MCF 10A (cell line): ENCODE measurements at regions not wholly inside any gene's neighbourhood (a gene's known extent, or its start where the extent isn't known, plus 50 kb on each side); places are given as distances from the start of the nearest gene placed in this dataset.

ENCODE experiments used
- BruUV-seq: library from RNA; stranded (reverse); fragments of 400-500 nt; replicated peaks from 2 replicates; lab custom pipeline; 2021; lab: Mats Ljungman, UMichigan
- CTCF ChIA-PET: fragments of 300-600 bp; sonication (Branson Sonifier 250); formaldehyde crosslinking; extraction: SDS; loops from one replicate; lab custom pipeline; 2021; ENCODE audit warnings: antibody characterized with exemption, inconsistent platforms; lab: Yijun Ruan, JAX
- POLR2A ChIA-PET: fragments of 300-600, 350-650 bp; sonication (Branson Sonifier 250); formaldehyde crosslinking; extraction: SDS; loops from one replicate; lab custom pipeline; 2020; ENCODE audit warnings: antibody characterized with exemption, inconsistent platforms; lab: Yijun Ruan, JAX
- DNase-seq: peaks from one replicate; pipeline ENCODE4 v3.0.0-alpha.2; 2018; ENCODE audit not compliant: unreplicated experiment
- H3K27ac Mint-ChIP-seq: one replicate; pipeline ENCODE4 v1.8.0; 2022; ENCODE audit warnings: mild to moderate bottlenecking, low read depth, mixed read lengths; ENCODE audit not compliant: unreplicated experiment
- H3K27me3 Mint-ChIP-seq: one replicate; pipeline ENCODE4 v1.8.0; 2022; ENCODE audit warnings: mixed read lengths; ENCODE audit not compliant: insufficient read depth, unreplicated experiment
- H3K36me3 Mint-ChIP-seq: one replicate; pipeline ENCODE4 v1.8.0; 2022; ENCODE audit warnings: mild to moderate bottlenecking, moderate library complexity, mixed read lengths; ENCODE audit not compliant: insufficient read depth, unreplicated experiment
- H3K4me1 Mint-ChIP-seq: one replicate; pipeline ENCODE4 v1.8.0; 2022; ENCODE audit warnings: mixed read lengths; ENCODE audit not compliant: insufficient read depth, unreplicated experiment
- H3K4me3 Mint-ChIP-seq: one replicate; pipeline ENCODE4 v1.8.0; 2022; ENCODE audit warnings: mild to moderate bottlenecking, moderate library complexity, mixed read lengths; ENCODE audit not compliant: unreplicated experiment
- H3K9me3 Mint-ChIP-seq: one replicate; pipeline ENCODE4 v1.8.0; 2022; ENCODE audit warnings: mixed read lengths; ENCODE audit not compliant: unreplicated experiment
- intact Hi-C: fragments of 100-400 bp; cut with micrococcal nuclease; formaldehyde crosslinking; loops from 2 replicates; pipeline ENCODE4 v1.14.1; 2022
- TF ChIP-seq, protein P1 (sequence below): fragments of 200-600 bp; IDR thresholded peaks from one replicate; pipeline ENCODE4 v1.8.0; 2022; ENCODE audit warnings: antibody characterized with exemption, mild to moderate bottlenecking; ENCODE audit not compliant: unreplicated experiment

DNA sequence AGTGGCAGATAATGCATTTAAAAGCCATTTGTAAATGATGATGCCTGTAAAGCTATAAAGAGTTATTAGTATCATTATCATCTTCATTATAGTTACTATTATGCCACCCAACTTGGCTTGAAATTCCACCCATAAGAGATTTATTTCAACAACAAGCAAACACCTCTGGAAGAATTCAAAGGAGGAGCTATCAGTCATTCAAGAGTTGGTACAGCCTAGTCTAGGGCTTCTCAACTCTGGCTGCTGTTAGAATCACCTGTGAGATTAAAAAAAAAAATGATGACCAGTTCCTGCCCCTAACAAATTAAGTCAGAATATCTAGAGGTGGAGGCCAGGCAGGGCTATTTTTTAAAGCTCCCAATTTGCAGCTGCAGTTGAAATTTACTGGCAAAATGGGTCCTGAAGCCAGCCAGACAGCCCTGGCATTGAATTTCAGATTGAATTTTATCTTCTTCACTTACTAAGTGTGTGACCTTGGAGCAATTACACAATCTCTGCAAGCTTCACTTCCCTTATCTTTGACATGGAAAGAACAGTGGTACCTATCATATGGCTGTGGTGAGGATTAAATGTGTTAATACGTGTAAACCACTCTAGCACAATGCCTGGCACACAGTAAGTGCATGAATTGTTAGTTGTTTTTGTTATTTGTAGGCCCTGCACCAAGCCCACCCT, 52.9 kb upstream of the EDA start:
- intact Hi-C loops, result no loop called here
- no peak overlapping the region for H3K27ac Mint-ChIP-seq
- H3K36me3 Mint-ChIP-seq, result no peaks in the 10 kb centered on the region
- CTCF ChIA-PET, result interaction anchor here (0.6 to 1.7 kb wide), 2 partner anchors 24 to 713 kb away, joined by 3 to 4 read pairs; no protein-coding TSS in a partner anchor
- H3K9me3 Mint-ChIP-seq, result no peaks in the 10 kb centered on the region
- TF ChIP-seq, protein P1, sequence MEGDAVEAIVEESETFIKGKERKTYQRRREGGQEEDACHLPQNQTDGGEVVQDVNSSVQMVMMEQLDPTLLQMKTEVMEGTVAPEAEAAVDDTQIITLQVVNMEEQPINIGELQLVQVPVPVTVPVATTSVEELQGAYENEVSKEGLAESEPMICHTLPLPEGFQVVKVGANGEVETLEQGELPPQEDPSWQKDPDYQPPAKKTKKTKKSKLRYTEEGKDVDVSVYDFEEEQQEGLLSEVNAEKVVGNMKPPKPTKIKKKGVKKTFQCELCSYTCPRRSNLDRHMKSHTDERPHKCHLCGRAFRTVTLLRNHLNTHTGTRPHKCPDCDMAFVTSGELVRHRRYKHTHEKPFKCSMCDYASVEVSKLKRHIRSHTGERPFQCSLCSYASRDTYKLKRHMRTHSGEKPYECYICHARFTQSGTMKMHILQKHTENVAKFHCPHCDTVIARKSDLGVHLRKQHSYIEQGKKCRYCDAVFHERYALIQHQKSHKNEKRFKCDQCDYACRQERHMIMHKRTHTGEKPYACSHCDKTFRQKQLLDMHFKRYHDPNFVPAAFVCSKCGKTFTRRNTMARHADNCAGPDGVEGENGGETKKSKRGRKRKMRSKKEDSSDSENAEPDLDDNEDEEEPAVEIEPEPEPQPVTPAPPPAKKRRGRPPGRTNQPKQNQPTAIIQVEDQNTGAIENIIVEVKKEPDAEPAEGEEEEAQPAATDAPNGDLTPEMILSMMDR, result no peak
- peaks cover 67% of the 10 kb centered on the region for H3K27me3 Mint-ChIP-seq
- DNase-seq, result no peak
- no peak overlapping the region for H3K4me3 Mint-ChIP-seq
- no TSS peak for BruUV-seq
- POLR2A ChIA-PET, result interaction anchor here (0.6 kb wide), 1 partner anchor 17 kb away, joined by 6 read pairs; no protein-coding TSS in a partner anchor
- H3K4me1 Mint-ChIP-seq, result no peaks in the 10 kb centered on the region

DNA sequence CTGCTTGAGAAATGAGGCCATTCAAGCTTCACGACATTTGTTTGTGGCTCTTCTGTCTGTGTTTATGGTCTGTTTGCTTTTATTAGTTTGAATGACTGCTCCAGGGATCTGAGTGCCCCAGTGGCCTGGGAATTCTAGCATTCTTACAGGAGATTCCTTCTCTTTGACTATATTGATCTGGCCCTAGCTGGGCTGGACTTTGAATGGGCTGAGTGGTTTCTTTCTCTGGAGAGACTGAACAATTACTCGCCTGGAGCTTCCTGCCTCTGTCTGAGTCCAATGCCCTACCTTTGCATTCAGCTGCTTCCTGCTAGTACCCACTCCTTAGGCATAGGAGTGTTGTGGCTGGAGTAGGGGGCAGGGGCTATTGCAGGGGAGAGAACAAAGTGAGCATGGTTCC, 51.2 kb upstream of the EDA start:
- H3K9me3 Mint-ChIP-seq, result no peaks in the 10 kb centered on the region
- BruUV-seq, result no TSS peak
- TF ChIP-seq, protein P1, result no peak

DNA sequence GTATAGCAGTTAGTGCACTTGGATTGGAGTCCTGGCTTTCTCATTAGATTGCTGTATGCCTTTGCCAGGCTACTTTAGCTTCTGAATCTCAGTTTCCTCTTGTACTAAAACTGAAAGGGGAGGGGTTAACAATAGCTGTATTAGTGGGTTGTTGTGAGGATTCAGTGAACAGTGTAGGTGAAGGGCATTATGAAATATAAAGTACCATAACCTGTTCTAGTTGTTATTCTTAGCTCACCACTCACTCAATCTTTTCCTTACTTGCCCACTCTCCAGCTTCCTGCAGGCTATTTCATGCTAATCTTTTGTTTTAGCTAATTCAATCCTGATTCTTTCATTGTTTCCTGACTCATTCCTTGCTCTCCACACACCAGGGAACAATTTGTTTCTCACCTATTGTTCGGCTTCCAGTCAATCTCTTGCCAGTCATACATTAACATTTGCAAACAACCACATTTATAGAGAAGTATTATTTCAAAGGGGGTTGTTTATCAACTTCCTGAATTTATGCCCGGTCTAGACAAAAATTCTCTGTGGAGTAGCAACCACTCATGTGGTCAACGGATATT, 50.6 kb upstream of the EDA start:
- intact Hi-C loops, result no loop called here
- POLR2A ChIA-PET, result no interaction called here
- CTCF ChIA-PET, result interaction anchor here (1.2 kb wide), 1 partner anchor 465 kb away, joined by 5 read pairs; no protein-coding TSS in a partner anchor
- no peaks in the 10 kb centered on the region for H3K36me3 Mint-ChIP-seq
- no TSS peak for BruUV-seq
- TF ChIP-seq, protein P1, result no peak
- no peaks in the 10 kb centered on the region for H3K9me3 Mint-ChIP-seq
- H3K4me1 Mint-ChIP-seq, result no peaks in the 10 kb centered on the region
- H3K27ac Mint-ChIP-seq, result no peak overlapping the region
- DNase-seq, result peak; percentile 15
- H3K4me3 Mint-ChIP-seq, result no peak overlapping the region
- H3K27me3 Mint-ChIP-seq, result peaks cover 67% of the 10 kb centered on the region

More for the DNA sequence above, 51.2 kb upstream of the EDA start:
- DNase-seq, result no peak
- Mint-ChIP-seq H3K36me3 (no peaks in the 10 kb centered on the region), H3K4me3 (no peak overlapping the region), H3K27ac (no peak overlapping the region), H3K4me1 (no peaks in the 10 kb centered on the region), H3K27me3 (peaks cover 67% of the 10 kb centered on the region)
- POLR2A ChIA-PET, result no interaction called here
- intact Hi-C loops, result no loop called here
- CTCF ChIA-PET, result no interaction called here
